ENCODE measurements at regions not wholly inside any gene's neighbourhood (a gene's known extent, or its start where the extent isn't known, plus 50 kb on each side); places are given as distances from the start of the nearest gene placed in this dataset.
A peak's percentile ranks its signal among the peaks of the same experiment; 100 is the strongest.

GRCh38 chr1:48164571-48164970 is 57.9 kb upstream of the SLC5A9 start:
- DNase-seq = no peak

DNA sequence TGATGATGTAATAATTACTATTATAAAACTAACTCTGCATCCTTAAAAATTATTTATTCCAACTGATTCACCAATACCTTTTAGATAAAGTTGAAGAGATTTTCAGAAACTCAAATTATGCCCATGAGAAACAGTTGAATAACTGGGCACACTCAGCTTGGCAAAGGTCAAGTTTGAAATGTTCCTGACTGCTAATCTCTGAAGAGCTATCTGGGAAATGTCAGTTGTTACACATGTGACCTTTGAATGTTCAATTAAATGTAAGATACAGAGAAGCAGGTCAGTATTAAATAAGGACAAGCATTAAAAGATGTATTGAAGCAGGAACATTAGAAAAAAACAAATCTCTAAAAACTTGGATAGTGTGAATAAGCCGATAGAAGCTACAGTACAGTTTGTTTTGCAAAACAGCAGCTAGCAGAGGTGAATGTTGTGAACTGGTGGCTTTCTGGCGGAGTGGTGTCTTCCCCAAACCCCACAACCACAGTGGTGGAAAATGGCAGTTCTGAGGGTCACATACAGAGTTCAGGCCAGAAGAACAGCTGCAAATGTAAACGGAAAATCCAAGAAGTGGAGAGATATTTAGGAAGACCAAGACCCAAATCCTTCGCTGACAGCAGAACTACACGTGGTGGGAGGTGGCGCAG is 61.9 kb upstream of the SLC5A9 start:
- no peak for DNase-seq

DNA sequence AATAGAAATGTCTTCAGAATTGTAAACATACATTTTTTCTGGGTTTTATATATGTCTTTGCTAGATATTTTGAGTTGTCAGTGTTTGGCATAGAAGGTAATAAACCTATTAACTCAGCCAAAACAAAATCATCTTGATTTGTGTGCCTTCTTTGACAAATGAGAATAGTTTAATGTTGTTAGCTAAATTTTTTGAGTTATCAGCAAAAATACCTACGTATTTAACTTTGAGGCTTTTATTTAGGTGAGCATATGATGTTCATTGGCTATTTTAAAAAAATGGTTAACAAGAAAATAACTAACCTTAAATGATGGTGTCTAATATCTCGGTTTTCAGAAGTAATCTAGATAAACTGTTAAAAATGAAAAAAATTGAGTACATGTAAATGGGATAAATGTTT is 83.2 kb upstream of the SLC5A9 start:
- no peak for DNase-seq

DNA sequence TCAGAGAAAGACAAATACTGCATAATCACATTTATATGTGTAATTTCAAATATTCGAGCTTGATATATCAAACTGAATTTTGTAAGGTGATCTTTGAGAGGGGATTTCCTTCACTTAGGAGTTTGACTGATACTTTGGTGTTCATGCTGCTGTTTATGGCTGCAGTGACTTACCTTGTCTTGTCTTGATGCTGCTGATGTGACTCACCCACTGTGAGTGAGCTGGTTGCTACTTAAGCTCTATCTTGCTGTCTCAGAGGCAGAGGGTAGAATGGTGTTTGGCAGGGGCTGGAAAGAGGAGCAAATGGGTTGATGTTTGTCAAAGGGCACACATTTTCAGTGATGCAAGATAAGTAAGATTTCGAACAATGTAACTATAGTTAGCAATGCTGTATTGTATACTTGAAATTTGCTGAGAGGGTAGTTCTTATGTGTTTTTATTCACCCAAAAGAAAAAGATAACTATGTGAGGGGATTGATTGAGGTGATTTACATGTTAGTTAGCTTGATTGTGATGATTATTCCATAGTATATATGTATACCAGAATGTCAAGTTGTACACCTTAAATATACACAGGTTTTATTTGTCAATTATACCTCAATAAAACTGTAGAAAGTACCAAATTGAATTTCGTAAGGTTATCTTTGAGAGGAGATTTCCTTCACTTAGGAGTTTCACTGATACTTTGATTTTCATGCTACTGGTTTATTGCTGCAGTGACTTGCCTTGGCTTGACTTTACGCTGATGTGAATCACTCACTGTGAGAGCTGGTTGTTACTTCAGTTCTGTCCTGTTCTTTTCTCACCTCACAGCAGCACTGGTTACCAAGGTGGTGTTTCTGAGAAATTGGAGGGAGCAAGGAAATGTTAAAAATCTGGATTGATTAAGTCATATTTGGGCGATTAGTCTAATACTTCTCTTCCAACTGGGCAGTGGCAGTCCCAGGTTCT is 94.5 kb upstream of the SLC5A9 start:
- no peak for DNase-seq

GRCh38 chr1:48123647-48124046 is 98.9 kb upstream of the SLC5A9 start:
- no peak for DNase-seq

- DNase-seq = no peak
Measured at GRCh38 chr1:48121955-48122354, 100.6 kb upstream of the SLC5A9 start.

DNA sequence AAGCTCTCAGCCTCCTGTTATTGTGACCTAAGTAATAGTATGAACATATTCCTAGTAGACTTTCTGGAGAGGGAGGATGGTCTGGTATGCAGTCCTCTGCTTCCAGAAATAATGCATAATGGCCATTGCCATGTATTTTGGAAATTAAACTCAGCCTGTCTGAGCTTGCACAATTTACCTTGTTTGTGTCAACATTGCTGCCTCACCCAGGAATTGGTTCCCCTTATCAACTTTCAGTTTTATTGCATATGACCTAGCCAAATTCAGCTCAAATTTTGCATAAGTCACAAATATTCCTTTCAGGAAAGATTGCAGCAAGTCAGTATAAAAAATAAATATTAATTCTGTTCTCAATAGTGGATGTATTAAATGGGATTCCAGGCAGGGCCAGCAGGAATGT is 101.9 kb upstream of the SLC5A9 start:
- DNase-seq = no peak

- DNase-seq = no peak
Measured at GRCh38 chr1:48115835-48116234, 106.7 kb upstream of the SLC5A9 start.

DNA sequence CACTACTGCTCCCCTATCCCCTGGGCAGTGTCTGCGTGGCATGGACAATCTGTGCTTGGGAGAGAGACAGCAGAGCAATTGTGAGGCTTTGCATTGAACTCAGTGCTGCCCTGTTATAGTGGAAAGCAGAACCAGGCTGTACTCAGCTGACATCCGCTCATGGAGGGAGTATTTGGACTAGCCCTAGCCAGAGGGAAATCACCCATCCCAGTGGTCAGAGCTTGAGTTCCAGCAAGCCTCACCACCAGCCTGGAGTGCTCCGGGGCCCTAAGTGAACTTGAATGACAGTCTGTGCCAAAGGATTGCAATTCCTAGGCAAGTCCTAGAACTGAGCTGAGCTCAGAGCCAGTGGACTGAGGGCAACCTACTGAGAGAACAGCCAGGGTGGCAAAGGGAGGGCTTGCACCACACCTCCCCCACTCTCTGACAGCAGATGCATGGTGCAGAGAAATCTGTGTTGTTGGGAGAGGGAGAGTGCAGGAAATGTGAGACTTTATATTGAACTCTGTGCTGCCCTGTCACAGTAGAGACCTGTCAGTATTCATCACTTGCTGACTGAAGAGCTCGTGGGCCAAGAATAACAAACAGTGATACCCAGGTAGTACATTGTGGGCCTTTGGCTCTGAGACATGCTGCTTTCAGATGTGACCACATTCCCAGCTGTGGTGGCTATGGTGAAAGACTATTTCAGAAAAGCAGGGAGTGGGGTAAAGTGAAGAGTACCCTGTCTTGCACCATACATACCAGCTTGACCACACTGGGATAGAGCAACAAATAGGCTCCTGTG is 107.7 kb upstream of the SLC5A9 start:
- no peak for DNase-seq

DNA sequence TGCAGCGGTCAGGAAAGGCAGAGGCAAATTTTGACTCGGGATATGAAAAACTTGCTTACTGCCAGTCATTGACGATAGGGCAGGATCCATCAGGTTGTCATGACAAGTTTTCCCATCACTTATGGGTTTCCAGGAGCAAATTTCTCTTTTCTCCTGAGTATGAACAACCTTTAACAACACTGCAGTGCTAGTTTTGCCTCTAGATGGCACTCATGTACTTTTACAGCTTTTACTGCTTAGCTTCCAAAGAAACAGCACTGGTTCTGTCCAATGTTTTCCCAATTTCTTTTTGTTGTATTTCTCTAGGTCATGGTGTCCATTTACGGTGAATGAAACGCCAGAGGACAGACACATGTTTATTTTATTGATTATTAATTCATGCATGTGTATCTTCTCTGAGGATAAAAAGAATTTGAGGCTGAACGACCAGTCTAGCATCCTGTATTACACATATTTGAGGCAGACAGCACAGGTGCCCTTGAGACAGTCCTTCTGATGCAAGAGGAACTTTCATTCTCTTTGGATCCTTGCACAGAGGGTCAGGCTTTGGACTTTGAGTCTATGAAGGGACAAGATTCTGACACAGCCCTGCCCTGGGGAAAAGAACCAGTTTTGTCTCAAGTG is 112.3 kb upstream of the TRABD2B start:
- DNase-seq = peak; percentile 14

DNA sequence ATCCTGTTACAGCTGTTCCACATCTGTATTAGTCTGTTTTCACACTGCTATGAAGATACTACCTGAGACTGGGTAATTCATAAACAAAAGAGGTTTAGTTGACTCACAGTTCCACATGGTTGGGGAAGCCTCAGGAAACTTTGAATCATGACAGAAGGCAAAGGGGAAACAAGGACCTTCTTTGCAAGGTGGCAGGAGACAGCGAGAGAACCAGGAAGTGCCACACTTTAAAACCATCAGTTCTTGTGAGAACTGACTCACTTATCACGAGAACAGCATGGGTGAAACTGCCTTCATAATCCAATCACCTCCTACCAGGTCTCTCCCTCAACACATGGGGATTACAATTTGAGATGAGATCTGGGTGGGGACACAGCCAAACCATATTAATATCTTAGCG is 110.3 kb upstream of the TRABD2B start:
- no peak for DNase-seq

DNA sequence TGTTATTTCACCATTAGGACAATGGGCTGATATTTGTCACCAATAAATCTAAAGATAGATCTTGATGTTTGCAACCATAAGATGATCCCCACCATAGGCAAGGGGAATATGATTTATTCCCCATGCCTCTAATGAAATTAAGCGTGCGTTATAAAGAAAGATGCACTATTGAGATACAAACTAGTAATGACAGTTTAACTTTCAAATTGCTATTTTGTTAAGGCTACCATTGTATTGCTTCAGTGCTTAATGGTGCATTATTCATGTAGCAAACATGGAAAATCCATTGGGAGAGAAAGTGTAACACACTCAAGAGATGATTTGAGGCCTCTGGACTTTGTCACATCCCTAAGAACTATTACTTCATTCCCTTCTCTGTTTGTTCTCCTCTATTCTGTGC is 108.9 kb upstream of the TRABD2B start:
- no peak for DNase-seq

DNA sequence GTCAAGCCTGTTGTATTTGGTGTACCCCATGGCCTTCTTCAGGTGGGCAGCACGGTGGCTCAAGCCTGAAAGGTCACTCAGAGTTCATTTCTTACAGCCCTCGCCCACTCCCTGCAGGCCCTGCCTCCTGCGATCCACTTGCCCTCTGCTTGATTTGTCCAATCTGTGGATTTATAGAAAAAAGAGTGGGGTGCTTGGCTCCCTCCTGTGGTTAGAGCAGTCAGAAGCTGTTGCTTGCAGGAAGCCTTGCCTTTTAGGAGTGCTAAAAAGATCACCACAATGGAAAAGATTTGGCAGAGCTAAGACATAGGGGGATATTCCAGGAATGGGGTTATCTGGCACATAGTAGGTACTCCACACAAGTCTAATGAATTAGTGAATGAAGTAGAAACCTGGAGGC is 108.0 kb upstream of the TRABD2B start:
- no peak for DNase-seq

GRCh38 chr1:48103495-48103894 is 106.3 kb upstream of the TRABD2B start:
- DNase-seq = no peak

- no peak for DNase-seq
Measured at GRCh38 chr1:48102766-48103165, 105.6 kb upstream of the TRABD2B start.

DNA sequence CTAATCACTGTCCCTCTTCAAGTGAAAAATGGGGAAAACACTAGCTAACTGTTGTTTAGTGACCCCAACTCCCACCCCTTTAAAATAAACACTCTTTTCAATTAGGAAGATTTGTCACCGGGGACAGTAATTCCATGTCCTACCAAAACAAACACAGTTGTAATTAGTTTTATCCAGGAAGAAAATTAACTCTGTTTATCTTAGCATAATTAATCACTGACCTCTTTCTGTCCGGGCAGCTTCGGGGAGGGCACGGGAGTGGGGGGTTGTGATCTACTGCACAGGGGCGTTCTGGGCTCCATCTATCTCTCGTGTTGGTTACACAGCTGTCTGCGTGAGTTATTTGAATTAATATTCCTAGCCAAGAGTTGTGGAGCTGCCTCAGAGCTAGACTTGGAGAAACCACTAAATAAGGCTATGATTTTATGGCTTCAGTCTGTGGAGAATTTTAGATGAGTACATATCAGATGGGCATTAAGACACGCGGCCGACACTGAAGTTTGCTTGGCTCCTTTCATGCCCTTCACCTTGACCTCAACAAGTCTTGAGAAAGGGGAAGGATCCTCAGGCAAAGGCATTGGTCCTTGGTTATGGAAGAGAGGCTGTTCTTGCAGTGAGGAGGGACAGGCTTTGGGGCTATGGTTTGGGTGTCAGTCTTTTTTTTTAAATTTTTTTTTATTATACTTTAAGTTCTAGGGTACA is 102.0 kb upstream of the TRABD2B start:
- DNase-seq = no peak

DNA sequence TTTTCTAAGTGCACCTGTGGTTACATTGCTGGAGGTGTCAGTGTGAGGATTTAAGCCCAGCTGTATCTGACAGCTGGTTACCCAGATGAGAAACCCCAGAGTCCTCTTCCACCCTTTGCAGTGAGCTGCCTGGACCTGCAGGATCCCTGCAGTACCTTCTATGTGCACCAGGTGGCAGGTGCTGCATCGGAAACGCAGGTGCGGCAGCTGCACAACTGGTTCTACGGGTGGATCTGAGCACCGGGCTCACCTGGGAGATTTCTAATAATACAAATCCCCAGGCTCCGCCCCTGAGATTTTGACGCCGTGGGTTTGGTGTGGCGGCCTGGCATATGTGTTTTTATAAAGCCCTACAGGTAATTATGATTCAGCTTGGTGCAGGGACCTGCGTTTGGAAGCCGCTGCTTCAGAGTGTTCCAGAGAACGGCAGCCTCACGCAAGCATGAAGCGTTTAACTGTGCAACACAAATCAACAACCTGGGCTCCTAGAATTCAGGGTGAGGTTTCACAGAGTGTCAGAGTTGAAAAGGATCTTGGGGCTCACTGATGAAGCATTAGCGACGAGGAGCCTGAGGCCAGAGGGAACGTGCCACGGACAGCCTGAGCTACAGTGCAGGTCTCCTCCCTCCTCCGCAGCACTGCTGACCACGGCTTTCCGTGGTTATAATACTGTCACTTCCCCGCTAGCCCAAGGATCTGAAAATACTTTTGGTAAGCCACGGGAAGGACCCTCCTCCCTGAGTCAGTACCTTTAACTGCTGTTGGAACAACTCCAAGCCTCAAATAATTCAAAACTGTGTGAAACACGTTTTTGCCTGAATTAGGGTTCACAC is 96.7 kb upstream of the TRABD2B start:
- peak; percentile 65 for DNase-seq

DNA sequence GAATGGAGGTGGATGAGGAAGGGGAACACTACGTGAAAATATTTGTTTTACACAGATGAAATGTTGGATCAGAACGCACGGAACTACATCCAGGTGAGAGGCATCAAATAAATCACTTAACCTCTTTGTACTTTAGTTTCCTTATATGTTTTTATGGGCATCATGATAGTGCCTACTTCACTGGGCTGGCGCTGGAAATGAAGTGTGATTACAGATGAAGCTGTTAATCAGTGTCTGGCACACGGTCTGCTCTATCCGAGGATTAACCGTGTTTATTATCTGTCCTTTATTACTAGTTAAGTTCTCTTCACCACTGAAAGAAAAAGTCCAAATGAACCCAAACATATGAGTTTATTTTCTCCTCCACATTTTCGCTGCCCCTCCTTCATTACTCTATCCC is 96.0 kb upstream of the TRABD2B start:
- DNase-seq = no peak

- no peak for DNase-seq
Measured at GRCh38 chr1:48092401-48092800, 95.2 kb upstream of the TRABD2B start.

GRCh38 chr1:48089356-48089891 is 92.2 kb upstream of the TRABD2B start:
- no peak for DNase-seq

GRCh38 chr1:48084826-48085225 is 87.6 kb upstream of the TRABD2B start:
- DNase-seq = no peak

All from CD4-positive, alpha-beta T cell treated with Interleukin-10 for 1 hour (primary cell).